GM12874 (cell line): ENCODE measurements at regions not wholly inside any gene's neighbourhood (a gene's known extent, or its start where the extent isn't known, plus 50 kb on each side); places are given as distances from the start of the nearest gene placed in this dataset.

Source experiments
- TF ChIP-seq, protein P1 (sequence below): IDR thresholded peaks from 2 replicates; pipeline ENCODE4 v1.5.1; 2011; ENCODE audit warnings: low read depth, mild to moderate bottlenecking, control low read depth, low read length, moderate library complexity; ENCODE audit not compliant: insufficient read depth

DNA sequence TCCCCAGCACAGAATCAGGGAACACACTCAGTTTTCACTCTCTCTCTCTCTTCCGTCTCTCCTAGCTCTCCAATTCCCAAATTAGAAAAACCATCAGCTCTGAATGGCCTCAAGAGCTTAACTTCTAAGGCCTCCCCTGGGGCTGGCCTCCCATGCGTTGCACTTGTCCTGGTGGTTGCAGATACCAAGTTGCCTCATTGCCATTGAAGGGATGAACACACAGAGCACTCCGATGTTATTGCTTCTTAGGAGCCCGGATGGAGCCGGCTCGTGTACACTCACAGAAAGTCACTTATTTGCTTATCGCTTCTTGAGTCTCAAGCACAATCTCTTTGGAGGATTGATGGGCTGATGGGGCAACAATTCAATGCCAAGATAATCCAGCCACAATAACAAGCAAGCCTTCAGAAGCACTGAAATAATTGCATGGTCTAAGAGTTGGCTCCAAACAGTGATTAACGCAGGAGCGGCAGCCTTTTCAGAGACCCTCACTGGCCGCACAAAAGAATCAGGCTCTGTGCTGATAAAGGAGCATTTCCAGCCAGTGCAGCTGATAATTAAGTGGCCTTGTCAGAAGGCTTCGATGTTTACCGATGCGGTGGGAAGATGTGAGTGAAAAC is 175.8 kb upstream of the TMEM132C start:
- TF ChIP-seq, protein P1, sequence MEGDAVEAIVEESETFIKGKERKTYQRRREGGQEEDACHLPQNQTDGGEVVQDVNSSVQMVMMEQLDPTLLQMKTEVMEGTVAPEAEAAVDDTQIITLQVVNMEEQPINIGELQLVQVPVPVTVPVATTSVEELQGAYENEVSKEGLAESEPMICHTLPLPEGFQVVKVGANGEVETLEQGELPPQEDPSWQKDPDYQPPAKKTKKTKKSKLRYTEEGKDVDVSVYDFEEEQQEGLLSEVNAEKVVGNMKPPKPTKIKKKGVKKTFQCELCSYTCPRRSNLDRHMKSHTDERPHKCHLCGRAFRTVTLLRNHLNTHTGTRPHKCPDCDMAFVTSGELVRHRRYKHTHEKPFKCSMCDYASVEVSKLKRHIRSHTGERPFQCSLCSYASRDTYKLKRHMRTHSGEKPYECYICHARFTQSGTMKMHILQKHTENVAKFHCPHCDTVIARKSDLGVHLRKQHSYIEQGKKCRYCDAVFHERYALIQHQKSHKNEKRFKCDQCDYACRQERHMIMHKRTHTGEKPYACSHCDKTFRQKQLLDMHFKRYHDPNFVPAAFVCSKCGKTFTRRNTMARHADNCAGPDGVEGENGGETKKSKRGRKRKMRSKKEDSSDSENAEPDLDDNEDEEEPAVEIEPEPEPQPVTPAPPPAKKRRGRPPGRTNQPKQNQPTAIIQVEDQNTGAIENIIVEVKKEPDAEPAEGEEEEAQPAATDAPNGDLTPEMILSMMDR = no peak

- TF ChIP-seq, protein P1 = no peak
Measured at GRCh38 chr12:128091951-128092382, 175.0 kb upstream of the TMEM132C start.

DNA sequence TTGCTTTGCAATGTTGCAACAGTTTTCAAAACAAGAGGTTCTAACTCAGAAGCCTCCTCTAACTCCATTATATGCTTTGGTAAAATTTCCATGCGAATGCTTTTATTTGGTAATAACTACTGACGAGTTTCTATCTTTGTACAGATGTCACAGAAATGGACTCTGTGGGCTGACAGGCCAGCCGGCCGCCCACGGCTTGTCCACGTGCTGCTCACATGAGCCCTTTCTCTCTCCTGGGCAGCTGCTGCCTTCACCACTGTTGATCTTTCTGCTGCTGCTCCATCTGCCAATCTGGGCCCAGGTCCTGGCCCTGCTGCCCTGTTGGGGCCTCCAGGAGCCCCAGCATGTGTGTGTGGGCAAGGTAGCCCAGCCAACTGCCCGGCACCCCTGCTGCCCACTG is 168.2 kb upstream of the TMEM132C start:
- TF ChIP-seq, protein P1 = no peak

- TF ChIP-seq, protein P1 = no peak
Measured at GRCh38 chr12:128103152-128103551, 163.8 kb upstream of the TMEM132C start.

GRCh38 chr12:128109236-128109635 is 157.7 kb upstream of the TMEM132C start:
- TF ChIP-seq, protein P1 = no peak

- TF ChIP-seq, protein P1 = no peak
Measured at GRCh38 chr12:128109636-128110035, 157.3 kb upstream of the TMEM132C start.

- TF ChIP-seq, protein P1 = no peak
Measured at GRCh38 chr12:128111333-128111732, 155.6 kb upstream of the TMEM132C start.
